ENCODE measurements at regions not wholly inside any gene's neighbourhood (a gene's known extent, or its start where the extent isn't known, plus 50 kb on each side); places are given as distances from the start of the nearest gene placed in this dataset.

- TF ChIP-seq ZBTB26 (CRISPR knock-in tag; IDR thresholded peaks at IDR 0.05) (no peak), MXI1 (IDR thresholded peaks at IDR 0.05; ENCODE audit: low read depth, low read length) (no peak), ZNF740 (CRISPR knock-in tag; IDR thresholded peaks at IDR 0.05) (no peak), ZNF740 (tag; IDR thresholded peaks at IDR 0.05) (no peak), RAD21 (CRISPR knock-in tag; conservative IDR thresholded peaks at IDR 0.05 in 1 of 2, IDR thresholded peaks at IDR 0.05 in 1 of 2) (no peak), XRCC5 (IDR thresholded peaks at IDR 0.05; ENCODE audit: low read depth, low read length) (no peak), ZZZ3 (IDR thresholded peaks at IDR 0.05) (no peak), TEAD1 (CRISPR knock-in tag; IDR thresholded peaks at IDR 0.05) (no peak), SUPT5H (IDR thresholded peaks at IDR 0.05) (no peak), POLR2AphosphoS5 (IDR thresholded peaks at IDR 0.05; ENCODE audit: control insufficient read depth, insufficient read depth, low read depth, low read length) (no peak), HIVEP1 (CRISPR knock-in tag; IDR thresholded peaks at IDR 0.05) (no peak), ZFX (CRISPR knock-in tag; IDR thresholded peaks at IDR 0.05) (no peak), HOMEZ (CRISPR knock-in tag; IDR thresholded peaks at IDR 0.05) (no peak), CHD2 (IDR thresholded peaks at IDR 0.05; ENCODE audit: low read depth, low read length) (no peak), ZBTB49 (CRISPR knock-in tag; IDR thresholded peaks at IDR 0.05; ENCODE audit: borderline replicate concordance) (no peak)
These were observed 114.9 kb upstream of the TMTC4 start for GRCh38 chr13:100789481-100789880.
